SW480 (cell line): ENCODE measurements at regions not wholly inside any gene's neighbourhood (a gene's known extent, or its start where the extent isn't known, plus 50 kb on each side); places are given as distances from the start of the nearest gene placed in this dataset.
"Not testable (repeated sequence)": the region's sequence is repeated elsewhere in the genome, so short reads cannot be mapped to it uniquely, and the experiment has no call there.

Experiments used
- DNase-seq: peaks from one replicate; pipeline ENCODE4 v3.0.0-alpha.2; 2016; ENCODE audit warnings: low spot score

GRCh38 chr4:77220828-77221613 is 64.0 kb downstream of the CCNG2 start:
- DNase-seq, result no peak

GRCh38 chr4:77225022-77225421 is 68.0 kb downstream of the CCNG2 start:
- DNase-seq, result no peak

- no peak for DNase-seq
Observed at GRCh38 chr4:77226939-77227705, 70.1 kb downstream of the CCNG2 start.

- no peak for DNase-seq
Observed at GRCh38 chr4:77229433-77229832, 72.4 kb downstream of the CCNG2 start.

- DNase-seq, result peak; percentile 12
Observed at GRCh38 chr4:77232653-77233052, 75.6 kb downstream of the CCNG2 start.

- DNase-seq, result no peak
Observed at GRCh38 chr4:77235289-77235854, 78.4 kb downstream of the CCNG2 start.

- DNase-seq, result no peak
Observed at GRCh38 chr4:77236806-77237205, 79.8 kb downstream of the CCNG2 start.

- peak; percentile 54 for DNase-seq
Observed at GRCh38 chr4:77240469-77241066, 83.6 kb downstream of the CCNG2 start.

GRCh38 chr4:77248805-77249204 is 91.8 kb downstream of the CCNG2 start:
- DNase-seq, result no peak

- DNase-seq, result no peak
Observed at GRCh38 chr4:77251751-77252150, 94.7 kb downstream of the CCNG2 start.

GRCh38 chr4:77263247-77263646 is 106.2 kb downstream of the CCNG2 start:
- DNase-seq, result no peak

- DNase-seq, result not testable (repeated sequence)
Observed at GRCh38 chr4:77263976-77264375, 107.0 kb downstream of the CCNG2 start.

- DNase-seq, result no peak
Observed at GRCh38 chr4:77264826-77265225, 107.8 kb downstream of the CCNG2 start.

GRCh38 chr4:77268108-77268507 is 111.1 kb downstream of the CCNG2 start:
- DNase-seq, result no peak

- DNase-seq, result peak; percentile 1
Observed at GRCh38 chr4:77269505-77269904, 112.5 kb downstream of the CCNG2 start.

- no peak for DNase-seq
Observed at GRCh38 chr4:77273412-77273811, 116.4 kb downstream of the CCNG2 start.

- DNase-seq, result not testable (repeated sequence)
Observed at GRCh38 chr4:77279114-77279513, 122.1 kb downstream of the CCNG2 start.

GRCh38 chr4:77282305-77282704 is 125.3 kb downstream of the CCNG2 start:
- DNase-seq, result no peak

- DNase-seq, result no peak
Observed at GRCh38 chr4:77284036-77284435, 127.0 kb downstream of the CCNG2 start.

- DNase-seq, result no peak
Observed at GRCh38 chr4:77286906-77287305, 129.9 kb downstream of the CCNG2 start.

- DNase-seq, result no peak
Observed at GRCh38 chr4:77293426-77293825, 136.4 kb downstream of the CCNG2 start.

GRCh38 chr4:77300996-77301395 is 144.0 kb downstream of the CCNG2 start:
- not testable (repeated sequence) for DNase-seq

GRCh38 chr4:77305766-77306165 is 148.8 kb downstream of the CCNG2 start:
- DNase-seq, result no peak
